ENCODE measurements at regions not wholly inside any gene's neighbourhood (a gene's known extent, or its start where the extent isn't known, plus 50 kb on each side); places are given as distances from the start of the nearest gene placed in this dataset.
"Not testable (repeated sequence)": the region's sequence is repeated elsewhere in the genome, so short reads cannot be mapped to it uniquely, and the experiment has no call there.

- no peaks in the 10 kb centered on the region for H3K27me3 ChIP-seq (replicated peaks; ENCODE audit: control insufficient read depth, insufficient read depth, low read length, poor library complexity, severe bottlenecking)
- no peak overlapping the region for H3K4me3 ChIP-seq (ENCODE audit: insufficient read depth, low read depth, low read length, poor library complexity, severe bottlenecking)
- H3K36me3 ChIP-seq (ENCODE audit: control insufficient read depth, insufficient read depth, low read length) = no peaks in the 10 kb centered on the region
- no peaks in the 10 kb centered on the region for H3K9me3 ChIP-seq (ENCODE audit: control insufficient read depth, low read length)
- H3K4me1 ChIP-seq (ENCODE audit: control insufficient read depth, insufficient read depth, low read length, poor library complexity, severe bottlenecking) = no peaks in the 10 kb centered on the region
- no peak overlapping the region for H3K27ac ChIP-seq (ENCODE audit: insufficient read depth, low read length, poor library complexity, severe bottlenecking)
- no peak for DNase-seq
Observed at GRCh38 chr7:115635376-115635775, 395.2 kb downstream of the TFEC start.

- Histone ChIP-seq H3K27me3 (replicated peaks; ENCODE audit: control insufficient read depth, insufficient read depth, low read length, poor library complexity, severe bottlenecking) (no peaks in the 10 kb centered on the region), H3K27ac (ENCODE audit: insufficient read depth, low read length, poor library complexity, severe bottlenecking) (no peak overlapping the region)
- no peak for DNase-seq
Observed at GRCh38 chr7:115634633-115635032, 395.9 kb downstream of the TFEC start.

GRCh38 chr7:115632636-115633035 is 397.9 kb downstream of the TFEC start:
- H3K27ac ChIP-seq (ENCODE audit: insufficient read depth, low read length, poor library complexity, severe bottlenecking) = no peak overlapping the region
- no peaks in the 10 kb centered on the region for H3K36me3 ChIP-seq (ENCODE audit: control insufficient read depth, insufficient read depth, low read length)
- H3K9me3 ChIP-seq (ENCODE audit: control insufficient read depth, low read length) = no peaks in the 10 kb centered on the region
- H3K27me3 ChIP-seq (replicated peaks; ENCODE audit: control insufficient read depth, insufficient read depth, low read length, poor library complexity, severe bottlenecking) = no peaks in the 10 kb centered on the region
- no peaks in the 10 kb centered on the region for H3K4me1 ChIP-seq (ENCODE audit: control insufficient read depth, insufficient read depth, low read length, poor library complexity, severe bottlenecking)
- no peak for DNase-seq
- no peak overlapping the region for H3K4me3 ChIP-seq (ENCODE audit: insufficient read depth, low read depth, low read length, poor library complexity, severe bottlenecking)

More at GRCh38 chr7:115634633-115635032, 395.9 kb downstream of the TFEC start:
- H3K4me3 ChIP-seq (ENCODE audit: insufficient read depth, low read depth, low read length, poor library complexity, severe bottlenecking) = no peak overlapping the region
- H3K4me1 ChIP-seq (ENCODE audit: control insufficient read depth, insufficient read depth, low read length, poor library complexity, severe bottlenecking) = no peaks in the 10 kb centered on the region
- H3K36me3 ChIP-seq (ENCODE audit: control insufficient read depth, insufficient read depth, low read length) = no peaks in the 10 kb centered on the region
- H3K9me3 ChIP-seq (ENCODE audit: control insufficient read depth, low read length) = no peaks in the 10 kb centered on the region

GRCh38 chr7:115631782-115632181 is 398.8 kb downstream of the TFEC start:
- Histone ChIP-seq H3K27me3 (replicated peaks; ENCODE audit: control insufficient read depth, insufficient read depth, low read length, poor library complexity, severe bottlenecking) (no peaks in the 10 kb centered on the region), H3K4me3 (ENCODE audit: insufficient read depth, low read depth, low read length, poor library complexity, severe bottlenecking) (no peak overlapping the region), H3K9me3 (ENCODE audit: control insufficient read depth, low read length) (no peaks in the 10 kb centered on the region), H3K4me1 (ENCODE audit: control insufficient read depth, insufficient read depth, low read length, poor library complexity, severe bottlenecking) (no peaks in the 10 kb centered on the region), H3K36me3 (ENCODE audit: control insufficient read depth, insufficient read depth, low read length) (no peaks in the 10 kb centered on the region), H3K27ac (ENCODE audit: insufficient read depth, low read length, poor library complexity, severe bottlenecking) (no peak overlapping the region)
- DNase-seq = no peak

- no peak for DNase-seq
Observed at GRCh38 chr7:115630049-115630448, 400.5 kb downstream of the TFEC start.

GRCh38 chr7:115618676-115619075 is 411.9 kb downstream of the TFEC start:
- Histone ChIP-seq H3K36me3 (ENCODE audit: control insufficient read depth, insufficient read depth, low read length) (no peaks in the 10 kb centered on the region), H3K9me3 (ENCODE audit: control insufficient read depth, low read length) (no peaks in the 10 kb centered on the region), H3K27me3 (replicated peaks; ENCODE audit: control insufficient read depth, insufficient read depth, low read length, poor library complexity, severe bottlenecking) (no peaks in the 10 kb centered on the region), H3K4me1 (ENCODE audit: control insufficient read depth, insufficient read depth, low read length, poor library complexity, severe bottlenecking) (no peaks in the 10 kb centered on the region), H3K4me3 (ENCODE audit: insufficient read depth, low read depth, low read length, poor library complexity, severe bottlenecking) (no peak overlapping the region), H3K27ac (ENCODE audit: insufficient read depth, low read length, poor library complexity, severe bottlenecking) (no peak overlapping the region)
- no peak for DNase-seq

More at GRCh38 chr7:115630049-115630448, 400.5 kb downstream of the TFEC start:
- H3K4me1 ChIP-seq (ENCODE audit: control insufficient read depth, insufficient read depth, low read length, poor library complexity, severe bottlenecking) = no peaks in the 10 kb centered on the region
- H3K27ac ChIP-seq (ENCODE audit: insufficient read depth, low read length, poor library complexity, severe bottlenecking) = no peak overlapping the region
- no peaks in the 10 kb centered on the region for H3K9me3 ChIP-seq (ENCODE audit: control insufficient read depth, low read length)
- H3K36me3 ChIP-seq (ENCODE audit: control insufficient read depth, insufficient read depth, low read length) = no peaks in the 10 kb centered on the region
- H3K27me3 ChIP-seq (replicated peaks; ENCODE audit: control insufficient read depth, insufficient read depth, low read length, poor library complexity, severe bottlenecking) = no peaks in the 10 kb centered on the region
- no peak overlapping the region for H3K4me3 ChIP-seq (ENCODE audit: insufficient read depth, low read depth, low read length, poor library complexity, severe bottlenecking)

- Histone ChIP-seq H3K27ac (ENCODE audit: insufficient read depth, low read length, poor library complexity, severe bottlenecking) (no peak overlapping the region), H3K4me3 (ENCODE audit: insufficient read depth, low read depth, low read length, poor library complexity, severe bottlenecking) (no peak overlapping the region), H3K9me3 (ENCODE audit: control insufficient read depth, low read length) (no peaks in the 10 kb centered on the region), H3K36me3 (ENCODE audit: control insufficient read depth, insufficient read depth, low read length) (no peaks in the 10 kb centered on the region), H3K27me3 (replicated peaks; ENCODE audit: control insufficient read depth, insufficient read depth, low read length, poor library complexity, severe bottlenecking) (no peaks in the 10 kb centered on the region), H3K4me1 (ENCODE audit: control insufficient read depth, insufficient read depth, low read length, poor library complexity, severe bottlenecking) (no peaks in the 10 kb centered on the region)
- DNase-seq = no peak
Observed at GRCh38 chr7:115613836-115614235, 416.7 kb downstream of the TFEC start.

GRCh38 chr7:115603416-115603815 is 427.1 kb downstream of the TFEC start:
- Histone ChIP-seq H3K36me3 (ENCODE audit: control insufficient read depth, insufficient read depth, low read length) (no peaks in the 10 kb centered on the region), H3K4me3 (ENCODE audit: insufficient read depth, low read depth, low read length, poor library complexity, severe bottlenecking) (no peak overlapping the region), H3K4me1 (ENCODE audit: control insufficient read depth, insufficient read depth, low read length, poor library complexity, severe bottlenecking) (no peaks in the 10 kb centered on the region), H3K9me3 (ENCODE audit: control insufficient read depth, low read length) (no peaks in the 10 kb centered on the region), H3K27ac (ENCODE audit: insufficient read depth, low read length, poor library complexity, severe bottlenecking) (no peak overlapping the region), H3K27me3 (replicated peaks; ENCODE audit: control insufficient read depth, insufficient read depth, low read length, poor library complexity, severe bottlenecking) (no peaks in the 10 kb centered on the region)
- no peak for DNase-seq

- H3K9me3 ChIP-seq (ENCODE audit: control insufficient read depth, low read length) = no peaks in the 10 kb centered on the region
- no peaks in the 10 kb centered on the region for H3K36me3 ChIP-seq (ENCODE audit: control insufficient read depth, insufficient read depth, low read length)
- H3K27me3 ChIP-seq (replicated peaks; ENCODE audit: control insufficient read depth, insufficient read depth, low read length, poor library complexity, severe bottlenecking) = no peaks in the 10 kb centered on the region
- no peak for DNase-seq
- H3K4me1 ChIP-seq (ENCODE audit: control insufficient read depth, insufficient read depth, low read length, poor library complexity, severe bottlenecking) = no peaks in the 10 kb centered on the region
- H3K27ac ChIP-seq (ENCODE audit: insufficient read depth, low read length, poor library complexity, severe bottlenecking) = no peak overlapping the region
- no peak overlapping the region for H3K4me3 ChIP-seq (ENCODE audit: insufficient read depth, low read depth, low read length, poor library complexity, severe bottlenecking)
Observed at GRCh38 chr7:115600207-115600606, 430.4 kb downstream of the TFEC start.

GRCh38 chr7:115599184-115599583 is 431.4 kb downstream of the TFEC start:
- H3K4me1 ChIP-seq (ENCODE audit: control insufficient read depth, insufficient read depth, low read length, poor library complexity, severe bottlenecking); DNase-seq; H3K9me3 ChIP-seq (ENCODE audit: control insufficient read depth, low read length); H3K27me3 ChIP-seq (replicated peaks; ENCODE audit: control insufficient read depth, insufficient read depth, low read length, poor library complexity, severe bottlenecking); H3K27ac ChIP-seq (ENCODE audit: insufficient read depth, low read length, poor library complexity, severe bottlenecking); H3K36me3 ChIP-seq (ENCODE audit: control insufficient read depth, insufficient read depth, low read length); H3K4me3 ChIP-seq (ENCODE audit: insufficient read depth, low read depth, low read length, poor library complexity, severe bottlenecking): not testable (repeated sequence)

GRCh38 chr7:115597220-115597619 is 433.3 kb downstream of the TFEC start:
- not testable (repeated sequence) for H3K9me3 ChIP-seq (ENCODE audit: control insufficient read depth, low read length); DNase-seq; H3K36me3 ChIP-seq (ENCODE audit: control insufficient read depth, insufficient read depth, low read length)

More at GRCh38 chr7:115597220-115597619, 433.3 kb downstream of the TFEC start:
- H3K4me1 ChIP-seq (ENCODE audit: control insufficient read depth, insufficient read depth, low read length, poor library complexity, severe bottlenecking); H3K27ac ChIP-seq (ENCODE audit: insufficient read depth, low read length, poor library complexity, severe bottlenecking); H3K27me3 ChIP-seq (replicated peaks; ENCODE audit: control insufficient read depth, insufficient read depth, low read length, poor library complexity, severe bottlenecking); H3K4me3 ChIP-seq (ENCODE audit: insufficient read depth, low read depth, low read length, poor library complexity, severe bottlenecking): not testable (repeated sequence)
